ENCODE measurements at regions not wholly inside any gene's neighbourhood (a gene's known extent, or its start where the extent isn't known, plus 50 kb on each side); places are given as distances from the start of the nearest gene placed in this dataset.
"Not testable (repeated sequence)": the region's sequence is repeated elsewhere in the genome, so short reads cannot be mapped to it uniquely, and the experiment has no call there.

GRCh38 chr1:54474310-54475251 lies 68.4 kb upstream of the SSBP3 start:
- no peak for DNase-seq

GRCh38 chr1:54471588-54471987 lies 65.4 kb upstream of the SSBP3 start:
- no peak for DNase-seq

- not testable (repeated sequence) for DNase-seq
Observed at GRCh38 chr1:54469444-54469843, 63.2 kb upstream of the SSBP3 start.

- DNase-seq = not testable (repeated sequence)
Observed at GRCh38 chr1:54468288-54469084, 62.3 kb upstream of the SSBP3 start.

GRCh38 chr1:54465351-54465811 lies 59.2 kb upstream of the SSBP3 start:
- DNase-seq = no peak

- no peak for DNase-seq
Observed at GRCh38 chr1:54464477-54465146, 58.4 kb upstream of the SSBP3 start.

GRCh38 chr1:54464031-54464476 lies 57.9 kb upstream of the SSBP3 start:
- DNase-seq = no peak

GRCh38 chr1:54463259-54464030 lies 57.3 kb upstream of the SSBP3 start:
- no peak for DNase-seq

GRCh38 chr1:54462597-54463258 lies 56.5 kb upstream of the SSBP3 start:
- no peak for DNase-seq

- no peak for DNase-seq
Observed at GRCh38 chr1:54461731-54462596, 55.8 kb upstream of the SSBP3 start.

GRCh38 chr1:54460861-54461387 lies 54.7 kb upstream of the SSBP3 start:
- DNase-seq = no peak

GRCh38 chr1:54460351-54460750 lies 54.2 kb upstream of the SSBP3 start:
- DNase-seq = no peak

GRCh38 chr1:54459726-54460191 lies 53.6 kb upstream of the SSBP3 start:
- no peak for DNase-seq

- DNase-seq = no peak
Observed at GRCh38 chr1:54459140-54459539, 52.9 kb upstream of the SSBP3 start.

- no peak for DNase-seq
Observed at GRCh38 chr1:54456921-54457529, 50.8 kb upstream of the SSBP3 start.

- DNase-seq = no peak
Observed at GRCh38 chr1:54456361-54456760, 50.2 kb upstream of the SSBP3 start.

Data from amniotic stem cell (primary cell).